RWPE2 (cell line): ENCODE measurements at regions not wholly inside any gene's neighbourhood (a gene's known extent, or its start where the extent isn't known, plus 50 kb on each side); places are given as distances from the start of the nearest gene placed in this dataset.
A peak's percentile ranks its signal among the peaks of the same experiment; 100 is the strongest.

ENCODE experiments used
- ATAC-seq: fragments of 200-7000 bp; cut with Tn5 transposase; 3 replicates; pipeline ENCODE4 v1.9.1; 2021; ENCODE audit warnings: low read depth
- DNase-seq: peaks from one replicate; pipeline ENCODE4 v3.0.0-alpha.2; 2020; ENCODE audit warnings: low spot score
- H3K27ac ChIP-seq: fragments of 450-650 bp; 2 replicates; pipeline ENCODE4 v1.5.1; 2017; ENCODE audit warnings: mild to moderate bottlenecking; ENCODE audit not compliant: poor library complexity, severe bottlenecking
- H3K27me3 ChIP-seq: fragments of 250-450 bp; sonication (Bioruptor Pico); 2 replicates; pipeline ENCODE4 v1.5.1; 2021; ENCODE audit warnings: mild to moderate bottlenecking, moderate library complexity; ENCODE audit not compliant: insufficient read depth, poor library complexity, severe bottlenecking
- H3K36me3 ChIP-seq: fragments of 250-450 bp; sonication (Bioruptor Pico); 2 replicates; pipeline ENCODE4 v1.5.1; 2020; ENCODE audit warnings: low read depth, mild to moderate bottlenecking, moderate library complexity
- H3K4me1 ChIP-seq: fragments of 250-450 bp; sonication (Bioruptor Pico); 2 replicates; pipeline ENCODE4 v1.5.1; 2021; ENCODE audit warnings: mild to moderate bottlenecking, moderate library complexity; ENCODE audit not compliant: insufficient read depth, poor library complexity, severe bottlenecking
- H3K4me3 ChIP-seq: fragments of 250-450 bp; sonication (Bioruptor Pico); 2 replicates; pipeline ENCODE4 v1.5.1; 2021; ENCODE audit warnings: mild to moderate bottlenecking, moderate library complexity; ENCODE audit not compliant: severe bottlenecking
- H3K9me3 ChIP-seq: fragments of 250-450 bp; sonication (Bioruptor Pico); 2 replicates; pipeline ENCODE4 v1.5.1; 2021; ENCODE audit warnings: mild to moderate bottlenecking, moderate library complexity; ENCODE audit not compliant: severe bottlenecking
- CTCF ChIP-seq: fragments of 450-650 bp; IDR thresholded peaks from one replicate; pipeline ENCODE4 v1.5.1; 2017; ENCODE audit warnings: mild to moderate bottlenecking, moderate library complexity; ENCODE audit not compliant: poor library complexity, severe bottlenecking

DNA sequence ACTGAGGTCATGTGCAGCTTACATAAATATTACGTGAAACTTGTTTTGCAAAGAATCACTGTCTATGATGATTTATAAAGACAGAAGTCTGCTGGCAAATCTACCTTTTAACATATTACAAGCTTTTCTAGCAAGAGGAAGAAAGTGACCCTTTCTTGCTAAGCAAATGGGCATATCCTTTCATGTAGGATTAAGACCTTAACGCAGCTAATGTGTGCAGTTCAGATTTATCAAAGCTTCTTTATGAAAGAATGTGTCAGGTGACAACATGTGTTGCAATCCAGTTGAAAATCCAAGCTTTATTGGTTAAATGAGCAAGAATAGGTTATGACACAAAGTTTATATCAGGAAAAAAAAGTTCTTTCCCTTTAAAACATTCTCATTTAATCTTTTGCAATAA, 115.6 kb upstream of the NBEA start:
- Histone ChIP-seq H3K4me1 (no peaks in the 10 kb centered on the region), H3K36me3 (no peaks in the 10 kb centered on the region), H3K27ac (no peak overlapping the region), H3K27me3 (no peaks in the 10 kb centered on the region), H3K9me3 (peaks cover 2% of the 10 kb centered on the region), H3K4me3 (no peak overlapping the region)
- no peak for ATAC-seq
- no peak for TF ChIP-seq CTCF
- DNase-seq = no peak

DNA sequence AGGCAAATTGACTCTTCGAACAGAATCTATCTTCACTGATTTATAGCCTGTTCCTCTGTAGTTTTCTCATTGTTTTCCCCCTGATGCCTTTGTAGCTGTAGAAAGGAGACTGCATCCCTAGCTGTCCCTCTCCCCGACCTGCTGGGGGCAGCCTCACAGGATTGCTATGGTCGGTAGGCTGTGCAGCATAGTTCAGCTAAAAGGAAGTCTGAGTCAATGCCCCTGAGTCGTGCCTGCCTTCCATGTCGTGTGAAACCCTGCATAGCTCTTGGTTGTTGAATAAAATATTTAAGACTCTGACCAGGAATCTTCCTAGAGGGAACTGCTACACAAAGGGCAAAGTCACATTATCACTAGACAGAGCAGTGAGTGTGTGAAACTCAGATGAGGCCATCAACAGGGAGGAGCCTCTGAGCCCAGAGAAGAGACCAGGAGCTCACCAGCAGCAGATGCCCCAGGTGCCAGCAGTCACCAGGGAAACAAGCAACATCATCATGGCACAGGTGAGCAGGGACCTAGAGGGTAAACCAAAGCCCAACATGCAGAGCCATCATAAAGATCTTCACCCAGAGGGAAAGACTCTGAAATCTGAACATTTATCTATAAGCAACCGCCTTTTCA, 108.4 kb upstream of the NBEA start:
- DNase-seq (no peak), ATAC-seq (no peak)
- H3K27me3 ChIP-seq = no peaks in the 10 kb centered on the region
- TF ChIP-seq CTCF = no peak
- H3K9me3 ChIP-seq = no peaks in the 10 kb centered on the region
- H3K27ac ChIP-seq = no peak overlapping the region
- no peaks in the 10 kb centered on the region for H3K36me3 ChIP-seq
- no peak overlapping the region for H3K4me3 ChIP-seq
- H3K4me1 ChIP-seq = no peaks in the 10 kb centered on the region

GRCh38 chr13:34842466-34842865, 99.6 kb upstream of the NBEA start:
- Histone ChIP-seq H3K27ac (no peak overlapping the region), H3K9me3 (no peaks in the 10 kb centered on the region), H3K27me3 (no peaks in the 10 kb centered on the region), H3K4me1 (no peaks in the 10 kb centered on the region), H3K4me3 (no peak overlapping the region), H3K36me3 (no peaks in the 10 kb centered on the region)
- DNase-seq = no peak
- no peak for ATAC-seq
- TF ChIP-seq CTCF = no peak

DNA sequence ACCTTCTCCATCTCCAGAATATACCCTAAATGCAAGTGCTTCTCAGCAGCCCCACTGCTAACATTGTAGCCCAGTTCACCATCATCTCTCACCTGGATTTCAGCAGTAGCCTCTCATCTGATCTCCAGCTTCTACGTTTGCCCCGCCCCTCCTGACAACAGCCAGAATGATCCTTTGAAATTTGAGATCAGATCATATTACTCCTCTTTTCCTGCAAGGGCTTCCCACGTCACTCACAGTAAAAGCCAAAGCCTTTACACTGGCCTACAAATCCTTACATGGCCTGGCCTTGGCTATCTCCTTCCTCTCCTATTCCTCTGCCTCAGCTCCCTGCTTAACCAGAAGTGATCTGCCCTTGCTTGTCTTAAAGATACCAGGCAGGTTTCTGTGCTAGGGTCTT, 94.3 kb upstream of the NBEA start:
- Histone ChIP-seq H3K27ac (no peak overlapping the region), H3K36me3 (no peaks in the 10 kb centered on the region), H3K27me3 (no peaks in the 10 kb centered on the region), H3K4me3 (no peak overlapping the region), H3K4me1 (no peaks in the 10 kb centered on the region), H3K9me3 (no peaks in the 10 kb centered on the region)
- TF ChIP-seq CTCF = no peak
- DNase-seq = no peak
- peak; percentile 40; the same call in 2 of the 3 replicates for ATAC-seq

GRCh38 chr13:34849406-34849805, 92.7 kb upstream of the NBEA start:
- H3K27ac ChIP-seq = no peak overlapping the region
- DNase-seq (no peak), ATAC-seq (no peak)
- H3K4me3 ChIP-seq = no peak overlapping the region
- no peak for TF ChIP-seq CTCF
- H3K36me3 ChIP-seq = no peaks in the 10 kb centered on the region
- no peaks in the 10 kb centered on the region for H3K9me3 ChIP-seq
- no peaks in the 10 kb centered on the region for H3K4me1 ChIP-seq
- no peaks in the 10 kb centered on the region for H3K27me3 ChIP-seq
